ENCODE measurements at regions not wholly inside any gene's neighbourhood (a gene's known extent, or its start where the extent isn't known, plus 50 kb on each side); places are given as distances from the start of the nearest gene placed in this dataset.
"Not testable (repeated sequence)": the region's sequence is repeated elsewhere in the genome, so short reads cannot be mapped to it uniquely, and the experiment has no call there.

GRCh38 chr9:74122661-74123060, 374.5 kb upstream of the RORB start:
- Histone ChIP-seq H3K4me1 (ENCODE audit: control insufficient read depth, insufficient read depth, low read length) (no peaks in the 10 kb centered on the region), H3K27me3 (ENCODE audit: control insufficient read depth, insufficient read depth) (no peaks in the 10 kb centered on the region), H3K27ac (ENCODE audit: low read length) (no peak overlapping the region), H3K9me3 (ENCODE audit: control insufficient read depth, low read length) (no peaks in the 10 kb centered on the region), H3K4me3 (ENCODE audit: low read length) (no peak overlapping the region)
- ATAC-seq (no peak), DNase-seq (no peak)
- 51% methylated on average over 4 of the region's 4 CpGs for WGBS
- intact Hi-C loops (cut with DNase I): no loop called here

GRCh38 chr9:74125941-74126340, 371.2 kb upstream of the RORB start:
- 60% methylated on average over 5 of the region's 5 CpGs for WGBS
- no peak overlapping the region for H3K27ac ChIP-seq (ENCODE audit: low read length)
- no peak overlapping the region for H3K4me3 ChIP-seq (ENCODE audit: low read length)
- no peaks in the 10 kb centered on the region for H3K9me3 ChIP-seq (ENCODE audit: control insufficient read depth, low read length)
- ATAC-seq: no peak
- H3K27me3 ChIP-seq (ENCODE audit: control insufficient read depth, insufficient read depth): no peaks in the 10 kb centered on the region
- intact Hi-C loops (cut with DNase I): no loop called here
- no peaks in the 10 kb centered on the region for H3K4me1 ChIP-seq (ENCODE audit: control insufficient read depth, insufficient read depth, low read length)
- DNase-seq: no peak

GRCh38 chr9:74132986-74133385, 364.1 kb upstream of the RORB start:
- DNase-seq (peak in 1 of 3 donors; percentile 16), ATAC-seq (no peak)
- no peaks in the 10 kb centered on the region for H3K9me3 ChIP-seq (ENCODE audit: control insufficient read depth, low read length)
- intact Hi-C loops (cut with DNase I): no loop called here
- WGBS: 82% methylated on average over 7 of the region's 7 CpGs
- H3K4me3 ChIP-seq (ENCODE audit: low read length): no peak overlapping the region
- no peak overlapping the region for H3K27ac ChIP-seq (ENCODE audit: low read length)
- no peaks in the 10 kb centered on the region for H3K4me1 ChIP-seq (ENCODE audit: control insufficient read depth, insufficient read depth, low read length)
- no peaks in the 10 kb centered on the region for H3K27me3 ChIP-seq (ENCODE audit: control insufficient read depth, insufficient read depth)

GRCh38 chr9:74133921-74134320, 363.2 kb upstream of the RORB start:
- no peak for ATAC-seq
- Histone ChIP-seq H3K9me3 (ENCODE audit: control insufficient read depth, low read length) (no peaks in the 10 kb centered on the region), H3K27ac (ENCODE audit: low read length) (no peak overlapping the region), H3K4me1 (ENCODE audit: control insufficient read depth, insufficient read depth, low read length) (no peaks in the 10 kb centered on the region), H3K4me3 (ENCODE audit: low read length) (no peak overlapping the region), H3K27me3 (ENCODE audit: control insufficient read depth, insufficient read depth) (no peaks in the 10 kb centered on the region)
- 83% methylated on average over 6 of the region's 6 CpGs for WGBS
- intact Hi-C loops (cut with DNase I): no loop called here
- DNase-seq: no peak

- H3K27ac ChIP-seq (ENCODE audit: low read length): no peak overlapping the region
- WGBS: 83% methylated on average over 2 of the region's 2 CpGs
- ATAC-seq: no peak
- H3K4me3 ChIP-seq (ENCODE audit: low read length): no peak overlapping the region
- intact Hi-C loops (cut with DNase I): no loop called here
- no peak for DNase-seq
- H3K27me3 ChIP-seq (ENCODE audit: control insufficient read depth, insufficient read depth): no peaks in the 10 kb centered on the region
- no peaks in the 10 kb centered on the region for H3K4me1 ChIP-seq (ENCODE audit: control insufficient read depth, insufficient read depth, low read length)
- no peaks in the 10 kb centered on the region for H3K9me3 ChIP-seq (ENCODE audit: control insufficient read depth, low read length)
Observed at GRCh38 chr9:74138182-74138581, 359.0 kb upstream of the RORB start.

- H3K27me3 ChIP-seq (ENCODE audit: control insufficient read depth, insufficient read depth): no peaks in the 10 kb centered on the region
- H3K27ac ChIP-seq (ENCODE audit: low read length): no peak overlapping the region
- no peaks in the 10 kb centered on the region for H3K9me3 ChIP-seq (ENCODE audit: control insufficient read depth, low read length)
- no peaks in the 10 kb centered on the region for H3K4me1 ChIP-seq (ENCODE audit: control insufficient read depth, insufficient read depth, low read length)
- WGBS: 50% methylated on average over 2 of the region's 2 CpGs
- ATAC-seq (no peak), DNase-seq (no peak)
- intact Hi-C loops (cut with DNase I): no loop called here
- H3K4me3 ChIP-seq (ENCODE audit: low read length): no peak overlapping the region
Observed at GRCh38 chr9:74140141-74140540, 357.0 kb upstream of the RORB start.

GRCh38 chr9:74147906-74148305, 349.2 kb upstream of the RORB start:
- Histone ChIP-seq H3K27ac (ENCODE audit: low read length) (no peak overlapping the region), H3K4me1 (ENCODE audit: control insufficient read depth, insufficient read depth, low read length) (no peaks in the 10 kb centered on the region), H3K9me3 (ENCODE audit: control insufficient read depth, low read length) (no peaks in the 10 kb centered on the region), H3K27me3 (ENCODE audit: control insufficient read depth, insufficient read depth) (no peaks in the 10 kb centered on the region), H3K4me3 (ENCODE audit: low read length) (no peak overlapping the region)
- intact Hi-C loops (cut with DNase I): no loop called here
- 88% methylated on average over 1 of the region's 1 CpG for WGBS
- DNase-seq: no peak
- ATAC-seq: no peak

- no peaks in the 10 kb centered on the region for H3K9me3 ChIP-seq (ENCODE audit: control insufficient read depth, low read length)
- ATAC-seq (no peak), DNase-seq (no peak)
- no peaks in the 10 kb centered on the region for H3K4me1 ChIP-seq (ENCODE audit: control insufficient read depth, insufficient read depth, low read length)
- no peaks in the 10 kb centered on the region for H3K27me3 ChIP-seq (ENCODE audit: control insufficient read depth, insufficient read depth)
- intact Hi-C loops (cut with DNase I): no loop called here
- H3K27ac ChIP-seq (ENCODE audit: low read length): no peak overlapping the region
- WGBS: 64% methylated on average over 3 of the region's 3 CpGs
- no peak overlapping the region for H3K4me3 ChIP-seq (ENCODE audit: low read length)
Observed at GRCh38 chr9:74172874-74173273, 324.3 kb upstream of the RORB start.

- ATAC-seq (no peak), DNase-seq (no peak)
- H3K27me3 ChIP-seq (ENCODE audit: control insufficient read depth, insufficient read depth): no peaks in the 10 kb centered on the region
- no peaks in the 10 kb centered on the region for H3K9me3 ChIP-seq (ENCODE audit: control insufficient read depth, low read length)
- intact Hi-C loops (cut with DNase I): no loop called here
- no peak overlapping the region for H3K27ac ChIP-seq (ENCODE audit: low read length)
- 79% methylated on average over 5 of the region's 5 CpGs for WGBS
- no peak overlapping the region for H3K4me3 ChIP-seq (ENCODE audit: low read length)
- H3K4me1 ChIP-seq (ENCODE audit: control insufficient read depth, insufficient read depth, low read length): no peaks in the 10 kb centered on the region
Observed at GRCh38 chr9:74173284-74173683, 323.9 kb upstream of the RORB start.

GRCh38 chr9:74197771-74198170, 299.4 kb upstream of the RORB start:
- H3K27me3 ChIP-seq (ENCODE audit: control insufficient read depth, insufficient read depth); H3K27ac ChIP-seq (ENCODE audit: low read length); H3K9me3 ChIP-seq (ENCODE audit: control insufficient read depth, low read length); ATAC-seq; H3K4me3 ChIP-seq (ENCODE audit: low read length); H3K4me1 ChIP-seq (ENCODE audit: control insufficient read depth, insufficient read depth, low read length); intact Hi-C loops (cut with DNase I): not testable (repeated sequence)
- DNase-seq: peak in 1 of 3 donors; percentile 39
- 96% methylated on average over 21 of the region's 24 CpGs for WGBS

- ATAC-seq: no peak
- H3K4me1 ChIP-seq (ENCODE audit: control insufficient read depth, insufficient read depth, low read length): no peaks in the 10 kb centered on the region
- intact Hi-C loops (cut with DNase I): no loop called here
- 56% methylated on average over 4 of the region's 4 CpGs for WGBS
- H3K9me3 ChIP-seq (ENCODE audit: control insufficient read depth, low read length): no peaks in the 10 kb centered on the region
- no peaks in the 10 kb centered on the region for H3K27me3 ChIP-seq (ENCODE audit: control insufficient read depth, insufficient read depth)
- H3K4me3 ChIP-seq (ENCODE audit: low read length): no peak overlapping the region
- H3K27ac ChIP-seq (ENCODE audit: low read length): no peak overlapping the region
- DNase-seq: no peak
Observed at GRCh38 chr9:74205056-74205455, 292.1 kb upstream of the RORB start.

GRCh38 chr9:74218385-74219063, 278.6 kb upstream of the RORB start:
- WGBS: 74% methylated on average over 3 of the region's 3 CpGs
- H3K27me3 ChIP-seq (ENCODE audit: control insufficient read depth, insufficient read depth): no peaks in the 10 kb centered on the region
- no peaks in the 10 kb centered on the region for H3K9me3 ChIP-seq (ENCODE audit: control insufficient read depth, low read length)
- intact Hi-C loops (cut with DNase I): no loop called here
- H3K4me1 ChIP-seq (ENCODE audit: control insufficient read depth, insufficient read depth, low read length): no peaks in the 10 kb centered on the region
- ATAC-seq (no peak), DNase-seq (no peak)
- no peak overlapping the region for H3K27ac ChIP-seq (ENCODE audit: low read length)
- H3K4me3 ChIP-seq (ENCODE audit: low read length): no peak overlapping the region

Measured in right cardiac atrium (tissue), 5 donors.